NCI-H2227 treated with DMSO at 0.1 percent for 48 hours (cell line): ENCODE measurements at regions not wholly inside any gene's neighbourhood (a gene's known extent, or its start where the extent isn't known, plus 50 kb on each side); places are given as distances from the start of the nearest gene placed in this dataset.
"Not testable (repeated sequence)": the region's sequence is repeated elsewhere in the genome, so short reads cannot be mapped to it uniquely, and the experiment has no call there.

Source experiments
- DNase-seq: peaks from one replicate; lab custom pipeline; 2025; lab: John Stamatoyannopoulos, UW

DNA sequence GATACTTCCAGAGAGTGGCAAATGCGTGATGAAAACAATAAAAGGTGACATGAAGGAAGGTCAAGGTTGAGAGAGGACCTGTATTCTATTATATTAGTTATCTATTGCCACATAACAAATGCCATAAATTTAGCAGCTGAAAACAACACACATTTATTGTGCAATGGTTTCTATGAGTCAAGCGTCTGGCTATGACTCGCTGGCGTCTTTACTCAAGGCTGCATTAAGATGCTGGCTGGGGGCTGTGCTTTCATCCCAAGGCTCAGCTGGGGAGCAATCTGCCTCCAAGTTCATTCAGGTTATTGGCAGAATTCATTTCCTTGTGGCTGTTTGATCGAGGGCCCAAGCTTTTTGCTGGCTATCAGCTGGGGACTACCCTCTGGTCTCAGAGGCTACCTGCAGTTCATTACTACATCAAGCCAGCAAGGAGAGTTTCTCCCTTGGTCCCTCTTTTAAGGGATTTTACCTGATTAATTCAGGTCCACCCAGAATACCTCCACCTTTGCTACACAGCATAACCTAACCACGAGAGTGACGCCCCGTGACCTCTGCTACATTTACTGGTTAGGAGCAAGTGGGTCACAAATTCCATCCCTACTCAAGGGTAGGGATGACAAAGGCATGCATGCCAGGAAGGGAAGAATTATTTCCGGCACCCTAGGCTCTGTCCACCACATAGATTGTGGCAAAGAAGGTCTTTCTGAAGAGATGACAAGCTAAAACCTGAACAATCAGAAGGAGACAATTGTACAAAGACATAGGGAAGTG is 549.1 kb downstream of the MN1 start:
- DNase-seq = no peak

GRCh38 chr22:27253108-27253902 is 548.3 kb downstream of the MN1 start:
- DNase-seq = no peak

DNA sequence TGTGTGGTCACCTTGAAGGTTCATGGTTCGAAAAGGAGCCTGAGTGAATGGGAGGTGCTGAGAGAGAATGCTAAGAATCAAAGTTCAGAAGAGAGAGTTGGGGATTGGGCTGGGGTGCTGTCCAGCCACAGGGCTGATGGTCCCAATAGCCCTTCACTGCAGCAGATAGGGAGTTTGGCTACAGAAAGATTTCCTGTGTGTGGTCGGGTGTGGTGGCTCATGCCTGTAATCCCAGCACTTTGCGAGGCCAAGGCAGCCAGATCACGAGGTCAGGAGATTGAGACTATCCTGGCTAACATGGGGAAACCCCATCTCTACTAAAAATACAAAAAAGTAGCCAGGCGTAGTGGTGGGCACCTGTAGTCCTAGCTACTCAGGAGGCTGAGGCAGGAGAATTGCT is 547.5 kb downstream of the MN1 start:
- not testable (repeated sequence) for DNase-seq

- DNase-seq = no peak
Observed at GRCh38 chr22:27255580-27255979, 546.0 kb downstream of the MN1 start.

DNA sequence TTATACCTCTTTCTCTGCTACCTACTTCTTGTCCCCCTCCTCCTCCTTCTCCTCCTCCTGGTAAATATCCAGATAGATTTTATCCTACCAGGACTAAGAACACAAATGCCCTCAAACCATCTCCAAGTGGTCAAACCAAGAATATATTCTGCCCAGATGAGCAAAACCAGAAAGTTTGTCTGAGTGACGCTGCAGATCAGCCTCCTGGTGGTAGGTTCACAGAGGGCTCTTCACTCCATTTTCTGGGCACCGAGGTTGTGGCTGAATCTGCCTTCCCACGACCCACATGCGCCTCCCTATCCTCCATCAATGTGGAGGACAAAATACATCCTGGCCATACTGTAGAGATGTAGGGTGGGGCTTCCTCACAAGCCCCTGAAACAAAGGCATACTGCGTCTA is 543.6 kb downstream of the MN1 start:
- DNase-seq = no peak

DNA sequence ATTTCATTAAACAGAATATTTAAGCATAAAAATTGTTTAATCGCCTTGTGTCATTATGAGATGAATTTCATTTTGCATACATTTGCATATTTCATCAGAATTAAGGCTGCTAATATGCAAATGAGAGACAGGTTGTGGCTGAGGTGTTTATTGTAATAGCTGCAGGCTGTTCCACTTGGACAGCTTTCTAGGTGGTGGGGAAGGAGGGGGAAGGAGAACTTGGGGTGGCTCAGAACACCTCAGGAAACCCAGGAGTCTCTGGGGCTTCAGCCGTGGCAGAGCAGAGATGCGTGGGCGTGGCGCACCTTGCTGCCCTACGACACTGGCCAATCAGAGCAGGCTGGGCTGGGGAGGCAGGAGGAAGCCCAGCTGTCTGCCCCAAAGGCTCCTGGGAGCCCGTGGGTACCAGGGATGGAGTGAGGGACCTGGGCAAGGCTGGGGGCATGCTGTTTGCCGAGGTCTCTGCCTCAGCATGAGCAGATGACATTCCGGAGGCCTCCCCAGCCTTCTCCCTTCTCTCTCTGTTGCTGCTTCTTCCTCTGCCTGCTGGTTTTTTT is 542.9 kb downstream of the MN1 start:
- no peak for DNase-seq

GRCh38 chr22:27259433-27259832 is 542.1 kb downstream of the MN1 start:
- no peak for DNase-seq

- no peak for DNase-seq
Observed at GRCh38 chr22:27260087-27260698, 541.4 kb downstream of the MN1 start.

- DNase-seq = no peak
Observed at GRCh38 chr22:27262361-27262760, 539.2 kb downstream of the MN1 start.

DNA sequence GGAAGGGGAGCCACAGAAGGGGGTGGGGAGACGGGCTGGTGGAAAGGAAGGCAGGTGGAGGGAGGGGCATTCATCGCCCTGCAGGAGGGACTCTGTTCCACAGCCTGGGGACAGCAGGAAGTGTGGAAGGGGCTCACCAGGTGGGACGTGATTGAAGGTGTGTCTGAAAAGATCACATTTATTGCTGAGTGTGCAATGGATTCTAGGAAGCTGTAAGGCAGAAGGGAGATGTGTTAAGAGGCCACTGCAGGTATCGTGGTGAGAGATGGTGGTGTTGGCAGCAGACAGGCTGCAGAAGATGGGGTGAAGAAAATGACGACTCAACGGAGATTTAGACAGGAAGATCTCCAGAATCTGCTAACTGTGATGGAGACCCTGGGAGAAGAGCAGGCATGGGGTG is 537.4 kb downstream of the MN1 start:
- no peak for DNase-seq

DNA sequence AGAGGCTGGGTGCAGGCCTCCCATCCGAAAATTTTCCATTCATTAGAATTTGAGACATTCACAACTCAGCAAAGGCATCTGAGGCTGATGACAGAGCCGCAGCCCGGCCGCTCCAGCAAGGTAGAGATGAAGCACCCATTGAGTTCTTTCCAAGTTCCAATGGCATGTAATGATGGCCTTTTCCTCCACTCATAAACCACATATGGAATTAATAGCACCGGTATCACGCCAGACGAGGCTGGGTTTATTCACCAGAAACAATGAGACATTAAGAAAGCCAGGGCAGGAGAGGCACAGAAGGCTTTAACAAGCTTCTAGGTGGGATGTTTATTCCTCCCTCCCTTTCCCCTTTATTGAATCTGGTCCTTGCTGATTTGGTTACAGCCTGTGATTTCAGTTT is 534.4 kb downstream of the MN1 start:
- DNase-seq = no peak

DNA sequence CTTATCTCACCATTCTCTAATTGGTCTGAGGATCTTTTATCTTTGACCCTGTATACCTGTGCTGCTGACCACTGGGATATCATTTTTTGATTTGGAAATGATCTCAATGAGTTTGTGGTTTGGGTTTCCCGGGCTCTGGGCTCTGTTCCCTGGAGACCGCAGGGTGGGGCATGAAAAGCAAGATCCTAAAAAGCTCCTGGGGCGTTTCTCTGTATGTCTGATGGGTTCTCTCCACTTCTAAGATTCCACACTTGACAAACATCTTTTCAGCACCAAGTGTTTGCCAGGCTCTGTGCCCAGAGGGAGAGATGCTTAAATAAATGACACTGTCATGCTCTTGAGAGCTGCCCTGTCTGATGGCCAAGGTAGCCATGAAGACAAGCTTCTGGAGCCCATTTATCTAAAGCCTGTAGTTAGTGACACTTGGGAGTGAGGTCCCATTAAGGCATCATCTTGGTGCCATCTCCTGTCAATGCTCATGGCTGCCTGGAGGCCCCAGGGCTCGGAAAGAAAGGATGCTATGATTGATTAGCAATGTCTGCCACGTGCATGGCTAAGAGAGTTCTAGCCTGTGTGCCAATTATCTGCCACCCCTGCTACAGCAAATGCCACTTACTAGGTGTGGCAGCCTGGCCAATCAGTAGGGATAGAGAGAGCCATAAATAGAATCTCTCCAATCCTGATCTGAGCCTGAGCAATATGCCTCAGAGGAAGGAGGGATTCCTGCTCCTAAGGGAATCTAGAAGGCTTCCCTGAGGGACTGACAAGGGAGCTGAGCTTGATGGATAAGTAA is 531.6 kb downstream of the MN1 start:
- DNase-seq = no peak

DNA sequence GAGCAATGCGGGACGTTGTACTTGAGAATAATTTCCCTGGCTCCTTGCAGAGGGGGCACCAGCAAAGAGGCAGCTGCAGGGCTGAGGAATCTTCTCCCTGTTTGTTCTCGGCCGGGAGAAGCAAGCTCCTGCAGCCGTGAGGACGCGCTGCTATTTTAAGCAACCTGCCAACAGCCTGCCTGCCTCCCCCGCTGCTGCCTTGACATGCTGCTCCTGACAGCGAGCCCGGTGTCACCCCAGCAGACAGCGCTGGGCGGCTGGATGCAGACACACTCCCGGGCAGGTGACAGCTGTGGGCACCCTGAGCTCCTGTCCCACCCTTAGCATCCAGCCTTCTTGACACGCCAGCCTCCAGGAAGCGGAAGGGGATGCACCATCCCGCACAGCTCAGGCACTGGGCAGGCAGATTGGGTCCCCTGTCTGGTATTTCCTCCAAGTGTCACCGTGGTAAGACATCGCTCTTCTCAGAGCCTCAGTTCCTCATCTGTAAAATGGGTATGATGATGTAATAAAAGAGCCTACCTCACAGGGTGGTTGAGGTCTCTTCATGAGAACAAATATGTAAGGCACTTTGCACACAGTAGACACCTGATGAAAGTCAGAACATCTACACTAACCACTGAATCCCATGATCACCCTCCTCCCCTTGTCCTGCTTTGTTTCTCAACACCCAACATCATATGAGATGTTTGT is 530.6 kb downstream of the MN1 start:
- no peak for DNase-seq

DNA sequence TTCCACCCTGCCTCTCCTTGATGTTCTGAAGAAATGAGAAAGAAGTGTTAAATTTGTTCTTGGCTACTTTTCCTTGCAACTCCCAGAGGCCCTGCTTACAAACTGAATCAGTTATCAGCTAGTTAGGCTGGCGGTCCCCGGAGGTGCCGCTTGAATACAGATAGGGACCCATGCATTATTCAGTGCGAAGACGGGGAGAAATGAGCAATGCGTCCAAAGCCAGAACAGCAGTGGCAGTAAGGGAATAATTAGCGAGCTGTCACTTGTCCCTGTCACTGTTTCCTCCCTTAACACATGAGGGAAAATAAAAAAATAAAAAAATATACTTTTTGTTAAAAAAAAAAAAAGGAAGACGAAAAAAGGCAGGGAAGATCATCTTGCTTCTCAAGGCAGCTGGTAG is 528.1 kb downstream of the MN1 start:
- DNase-seq = no peak

DNA sequence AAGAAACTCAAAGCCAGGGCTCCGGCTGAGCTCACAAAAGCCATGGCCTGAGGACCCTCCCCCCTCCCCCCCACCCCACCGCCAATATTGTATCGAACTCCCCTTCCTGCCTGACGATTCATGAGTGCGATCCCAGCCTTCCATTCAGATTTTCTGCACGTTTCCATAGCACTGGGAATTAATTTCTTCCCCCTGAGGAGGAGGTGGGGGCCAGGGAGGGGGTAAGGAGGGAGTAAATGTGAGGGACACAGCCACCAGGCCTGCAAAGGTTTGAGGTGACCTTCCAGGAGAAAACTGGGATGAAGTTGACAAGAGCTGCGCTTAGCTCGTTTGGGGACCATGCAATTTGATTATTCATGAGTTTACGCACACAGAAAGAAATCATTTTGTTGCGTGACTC is 527.7 kb downstream of the MN1 start:
- no peak for DNase-seq

- DNase-seq = no peak
Observed at GRCh38 chr22:27274770-27275449, 526.6 kb downstream of the MN1 start.

- no peak for DNase-seq
Observed at GRCh38 chr22:27278946-27279345, 522.6 kb downstream of the MN1 start.

- no peak for DNase-seq
Observed at GRCh38 chr22:27283240-27283639, 518.3 kb downstream of the MN1 start.

DNA sequence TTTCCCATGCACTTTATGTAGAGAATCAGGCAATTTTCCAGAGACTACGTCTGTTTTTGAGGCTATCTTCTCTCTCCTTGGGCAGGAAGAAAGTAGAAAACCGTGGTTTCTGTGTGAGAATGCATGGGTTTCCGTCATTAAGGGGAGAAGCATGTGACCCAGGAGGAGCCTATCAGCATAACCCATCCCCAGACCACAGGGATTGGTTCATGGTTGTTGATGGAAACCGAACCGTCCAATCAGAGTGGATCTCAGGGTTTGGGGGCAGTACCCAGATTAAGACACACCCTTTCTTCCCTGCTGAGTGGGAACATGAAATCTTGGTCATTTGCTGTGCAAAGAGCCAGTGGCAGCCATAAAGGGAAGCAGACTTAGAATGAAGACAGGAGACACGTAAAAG is 517.8 kb downstream of the MN1 start:
- no peak for DNase-seq

GRCh38 chr22:27284324-27284723 is 517.2 kb downstream of the MN1 start:
- no peak for DNase-seq

DNA sequence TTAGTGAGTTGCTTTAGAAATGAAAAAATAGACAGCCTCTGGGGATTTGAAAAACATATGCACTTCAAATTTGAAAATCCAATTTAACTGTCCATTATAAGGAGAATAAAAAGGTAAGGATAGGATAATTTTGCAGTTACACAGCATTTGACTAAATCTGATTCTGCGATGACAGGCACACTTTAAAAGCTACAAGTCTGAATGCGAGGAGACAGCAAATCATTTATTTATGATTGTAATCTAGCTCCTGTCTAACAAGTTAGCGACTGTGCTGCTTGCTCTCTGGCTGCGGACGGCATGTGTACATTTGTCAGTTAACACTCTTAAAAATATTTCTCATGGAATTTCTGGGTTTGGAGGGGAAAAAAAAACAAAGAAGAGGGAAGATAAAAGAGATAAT is 514.8 kb downstream of the MN1 start:
- no peak for DNase-seq
